IPS-15b (cell line): ENCODE measurements at regions not wholly inside any gene's neighbourhood (a gene's known extent, or its start where the extent isn't known, plus 50 kb on each side); places are given as distances from the start of the nearest gene placed in this dataset.

Experiments used
- H3K27me3 ChIP-seq: one replicate; pipeline ENCODE4 v1.6.1; 2013; ENCODE audit warnings: low read length; ENCODE audit not compliant: control insufficient read depth, insufficient read depth
- H3K36me3 ChIP-seq: one replicate; pipeline ENCODE4 v1.6.1; 2013; ENCODE audit warnings: low read length; ENCODE audit not compliant: control insufficient read depth, insufficient read depth
- H3K4me1 ChIP-seq: one replicate; pipeline ENCODE4 v1.6.1; 2013; ENCODE audit warnings: mild to moderate bottlenecking, low read length; ENCODE audit not compliant: control insufficient read depth, insufficient read depth
- H3K4me3 ChIP-seq: one replicate; pipeline ENCODE4 v1.5.1; 2013; ENCODE audit warnings: low read depth, low read length
- H3K9ac ChIP-seq: one replicate; pipeline ENCODE4 v1.6.1; 2013; ENCODE audit warnings: low read depth, mild to moderate bottlenecking, low read length
- H3K9me3 ChIP-seq: one replicate; pipeline ENCODE4 v1.6.1; 2013; ENCODE audit warnings: mild to moderate bottlenecking, low read length; ENCODE audit not compliant: control insufficient read depth, insufficient read depth

- Histone ChIP-seq H3K27me3 (no peaks in the 10 kb centered on the region), H3K9ac (no peak overlapping the region), H3K36me3 (no peaks in the 10 kb centered on the region), H3K4me3 (no peak overlapping the region), H3K4me1 (no peaks in the 10 kb centered on the region), H3K9me3 (no peaks in the 10 kb centered on the region)
Observed at GRCh38 chr2:145256551-145256950, 736.6 kb upstream of the ZEB2 start.

GRCh38 chr2:145254291-145254690, 734.4 kb upstream of the ZEB2 start:
- H3K9ac ChIP-seq, result no peak overlapping the region
- no peaks in the 10 kb centered on the region for H3K4me1 ChIP-seq
- no peaks in the 10 kb centered on the region for H3K9me3 ChIP-seq
- H3K27me3 ChIP-seq, result no peaks in the 10 kb centered on the region
- no peak overlapping the region for H3K4me3 ChIP-seq
- no peaks in the 10 kb centered on the region for H3K36me3 ChIP-seq

GRCh38 chr2:145253492-145253891, 733.6 kb upstream of the ZEB2 start:
- Histone ChIP-seq H3K4me3 (no peak overlapping the region), H3K9me3 (no peaks in the 10 kb centered on the region), H3K4me1 (no peaks in the 10 kb centered on the region), H3K9ac (no peak overlapping the region), H3K27me3 (no peaks in the 10 kb centered on the region), H3K36me3 (no peaks in the 10 kb centered on the region)

- Histone ChIP-seq H3K9me3 (no peaks in the 10 kb centered on the region), H3K4me3 (no peak overlapping the region), H3K4me1 (no peaks in the 10 kb centered on the region), H3K36me3 (no peaks in the 10 kb centered on the region), H3K27me3 (no peaks in the 10 kb centered on the region), H3K9ac (no peak overlapping the region)
Observed at GRCh38 chr2:145245268-145245870, 725.5 kb upstream of the ZEB2 start.

GRCh38 chr2:145235312-145235711, 715.4 kb upstream of the ZEB2 start:
- no peaks in the 10 kb centered on the region for H3K4me1 ChIP-seq
- no peaks in the 10 kb centered on the region for H3K36me3 ChIP-seq
- no peak overlapping the region for H3K9ac ChIP-seq
- H3K4me3 ChIP-seq, result no peak overlapping the region
- H3K27me3 ChIP-seq, result no peaks in the 10 kb centered on the region
- H3K9me3 ChIP-seq, result no peaks in the 10 kb centered on the region

- no peaks in the 10 kb centered on the region for H3K27me3 ChIP-seq
- H3K9me3 ChIP-seq, result no peaks in the 10 kb centered on the region
- H3K4me1 ChIP-seq, result no peaks in the 10 kb centered on the region
- no peak overlapping the region for H3K9ac ChIP-seq
- H3K36me3 ChIP-seq, result no peaks in the 10 kb centered on the region
- no peak overlapping the region for H3K4me3 ChIP-seq
Observed at GRCh38 chr2:145230546-145230945, 710.6 kb upstream of the ZEB2 start.

GRCh38 chr2:145228506-145228905, 708.6 kb upstream of the ZEB2 start:
- no peaks in the 10 kb centered on the region for H3K36me3 ChIP-seq
- no peaks in the 10 kb centered on the region for H3K27me3 ChIP-seq
- no peaks in the 10 kb centered on the region for H3K4me1 ChIP-seq
- no peak overlapping the region for H3K9ac ChIP-seq
- H3K4me3 ChIP-seq, result no peak overlapping the region
- H3K9me3 ChIP-seq, result no peaks in the 10 kb centered on the region

GRCh38 chr2:145226901-145227300, 707.0 kb upstream of the ZEB2 start:
- Histone ChIP-seq H3K9me3 (no peaks in the 10 kb centered on the region), H3K36me3 (no peaks in the 10 kb centered on the region), H3K4me1 (no peaks in the 10 kb centered on the region), H3K27me3 (no peaks in the 10 kb centered on the region), H3K4me3 (no peak overlapping the region), H3K9ac (no peak overlapping the region)

- Histone ChIP-seq H3K4me3 (no peak overlapping the region), H3K9me3 (no peaks in the 10 kb centered on the region), H3K9ac (no peak overlapping the region), H3K27me3 (no peaks in the 10 kb centered on the region), H3K4me1 (no peaks in the 10 kb centered on the region), H3K36me3 (no peaks in the 10 kb centered on the region)
Observed at GRCh38 chr2:145221516-145221915, 701.6 kb upstream of the ZEB2 start.

GRCh38 chr2:145221032-145221431, 701.1 kb upstream of the ZEB2 start:
- Histone ChIP-seq H3K36me3 (no peaks in the 10 kb centered on the region), H3K4me3 (no peak overlapping the region), H3K27me3 (no peaks in the 10 kb centered on the region), H3K9me3 (no peaks in the 10 kb centered on the region), H3K9ac (no peak overlapping the region), H3K4me1 (no peaks in the 10 kb centered on the region)

- Histone ChIP-seq H3K9ac (no peak overlapping the region), H3K4me3 (no peak overlapping the region), H3K9me3 (no peaks in the 10 kb centered on the region), H3K27me3 (no peaks in the 10 kb centered on the region), H3K36me3 (no peaks in the 10 kb centered on the region), H3K4me1 (no peaks in the 10 kb centered on the region)
Observed at GRCh38 chr2:145220496-145220895, 700.6 kb upstream of the ZEB2 start.

GRCh38 chr2:145207884-145208283, 688.0 kb upstream of the ZEB2 start:
- no peaks in the 10 kb centered on the region for H3K9me3 ChIP-seq
- H3K4me1 ChIP-seq, result no peaks in the 10 kb centered on the region
- H3K36me3 ChIP-seq, result no peaks in the 10 kb centered on the region
- no peak overlapping the region for H3K9ac ChIP-seq
- no peak overlapping the region for H3K4me3 ChIP-seq
- H3K27me3 ChIP-seq, result no peaks in the 10 kb centered on the region
